NCI-H1105 (cell line): ENCODE measurements at regions not wholly inside any gene's neighbourhood (a gene's known extent, or its start where the extent isn't known, plus 50 kb on each side); places are given as distances from the start of the nearest gene placed in this dataset.
"Not testable (repeated sequence)": the region's sequence is repeated elsewhere in the genome, so short reads cannot be mapped to it uniquely, and the experiment has no call there.

Experiments used
- DNase-seq: peaks from one replicate; lab custom pipeline; 2025; lab: John Stamatoyannopoulos, UW

DNA sequence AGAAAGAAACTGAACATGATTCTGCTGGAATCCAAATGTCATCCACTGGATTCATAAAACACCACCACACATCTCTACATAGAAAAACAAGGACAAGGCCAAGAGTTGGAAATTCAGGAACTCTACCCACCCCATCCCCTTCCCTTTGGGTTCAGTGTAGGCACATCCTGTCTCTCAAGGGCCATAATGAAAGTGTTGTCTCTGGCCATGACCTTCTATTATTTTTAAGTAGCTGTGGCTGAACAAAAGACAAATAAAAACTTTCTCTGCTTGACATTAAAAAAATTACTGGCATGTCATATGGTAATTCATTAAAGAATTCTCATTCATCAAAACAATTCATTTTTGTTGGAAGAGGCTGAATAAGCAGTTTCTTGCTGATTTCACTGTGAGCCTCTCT lies 54.9 kb upstream of the ZBTB18 start:
- no peak for DNase-seq

DNA sequence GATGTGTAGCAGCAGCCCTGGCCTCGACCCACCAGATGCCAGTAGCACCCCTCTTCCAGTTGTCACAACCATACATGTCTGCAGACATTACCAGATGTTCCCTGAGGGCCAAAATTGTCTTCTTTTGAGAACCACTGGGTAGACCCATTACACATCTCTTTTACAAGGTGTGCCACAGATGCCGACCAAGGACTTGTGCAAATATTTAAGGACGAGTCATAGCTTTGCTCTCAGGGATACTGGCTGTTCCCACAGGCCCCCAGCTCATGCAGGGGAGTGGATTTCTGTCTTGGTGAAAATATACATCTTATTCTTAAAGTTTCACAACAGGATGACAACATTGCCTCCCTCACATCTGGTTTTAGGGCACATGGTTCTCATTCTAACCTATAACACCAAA lies 59.4 kb upstream of the ZBTB18 start:
- no peak for DNase-seq

DNA sequence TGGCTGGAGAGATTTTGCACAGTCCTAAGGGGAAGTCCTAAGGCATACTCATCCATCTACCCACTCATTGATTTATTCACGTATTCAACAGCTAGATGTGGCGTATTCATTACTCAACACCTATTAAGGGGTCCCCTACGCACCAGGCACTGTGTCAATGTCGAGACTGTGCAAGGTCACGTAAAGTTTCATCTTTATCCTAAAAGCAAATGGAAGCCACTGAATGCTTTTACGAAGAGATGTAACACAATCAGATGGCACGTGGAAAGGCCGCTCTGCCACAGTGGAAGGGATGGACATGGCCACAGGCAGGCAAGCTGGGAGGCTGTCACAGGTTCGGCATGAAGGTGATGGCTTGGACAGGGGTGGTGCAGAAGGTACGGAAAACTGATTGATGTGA lies 66.3 kb upstream of the ZBTB18 start:
- no peak for DNase-seq

DNA sequence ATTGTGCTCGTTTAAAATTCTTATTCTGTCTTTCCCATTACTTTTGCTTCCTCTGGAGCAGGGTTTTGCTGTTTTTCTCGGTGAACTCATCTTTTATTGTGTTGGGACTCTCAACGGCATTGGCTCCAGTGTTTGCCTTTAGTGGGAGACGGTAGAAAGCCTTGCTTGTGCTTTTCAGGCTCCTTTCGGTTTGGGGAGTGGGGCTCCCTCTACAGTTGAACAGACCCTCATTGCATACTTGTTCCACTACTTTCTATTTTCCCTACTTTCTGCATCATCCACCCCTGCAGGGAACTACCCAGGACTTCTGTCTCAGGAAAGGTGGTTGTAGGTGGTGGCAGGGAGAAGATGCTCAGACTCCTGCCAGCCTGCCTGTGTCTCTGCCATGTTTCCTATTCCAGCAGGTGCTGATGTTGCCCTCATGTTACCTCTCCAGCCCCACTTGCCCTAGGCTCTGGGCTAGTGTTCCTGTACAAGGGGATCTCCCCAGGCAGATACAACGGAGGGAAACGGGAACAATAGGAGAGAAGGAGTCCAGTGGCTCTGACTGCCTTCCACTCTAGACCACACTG lies 68.5 kb upstream of the ZBTB18 start:
- DNase-seq: no peak

DNA sequence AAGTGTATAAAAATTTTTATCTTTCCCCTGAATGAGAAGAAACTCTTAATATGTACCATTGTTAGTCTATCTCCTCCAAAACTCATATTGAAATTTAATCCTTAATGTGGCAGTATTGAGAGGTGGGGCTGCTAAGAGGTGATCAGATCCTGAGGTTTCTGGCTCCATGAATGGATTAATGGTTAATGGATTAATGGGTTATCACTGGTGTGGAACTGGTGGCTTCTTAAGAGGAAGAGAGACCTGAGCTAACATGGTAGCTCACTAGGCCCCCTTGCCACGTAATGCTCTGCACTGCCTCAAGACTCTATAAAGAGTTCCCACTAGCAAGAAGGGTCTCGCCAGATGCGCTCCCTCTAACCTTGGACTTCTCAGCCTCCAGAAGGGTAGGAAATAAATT lies 70.6 kb upstream of the ZBTB18 start:
- DNase-seq: no peak

DNA sequence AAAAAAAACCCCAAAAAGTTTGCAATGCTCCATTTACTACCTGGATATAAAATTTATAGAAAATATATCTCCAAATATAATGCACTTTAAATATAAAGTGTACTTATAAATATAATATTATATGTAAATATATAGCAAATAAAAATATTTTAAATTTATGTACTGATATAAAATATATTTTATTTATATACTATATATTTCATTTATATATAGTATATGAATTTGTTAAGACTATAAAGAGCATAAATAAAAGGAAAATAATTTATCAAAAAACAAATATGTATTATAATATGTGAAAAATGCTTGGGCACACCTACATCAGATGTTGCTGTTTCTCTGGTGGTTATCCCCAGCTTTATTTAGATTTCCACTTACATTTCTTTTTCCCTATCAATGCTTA lies 71.0 kb upstream of the ZBTB18 start:
- DNase-seq: no peak

DNA sequence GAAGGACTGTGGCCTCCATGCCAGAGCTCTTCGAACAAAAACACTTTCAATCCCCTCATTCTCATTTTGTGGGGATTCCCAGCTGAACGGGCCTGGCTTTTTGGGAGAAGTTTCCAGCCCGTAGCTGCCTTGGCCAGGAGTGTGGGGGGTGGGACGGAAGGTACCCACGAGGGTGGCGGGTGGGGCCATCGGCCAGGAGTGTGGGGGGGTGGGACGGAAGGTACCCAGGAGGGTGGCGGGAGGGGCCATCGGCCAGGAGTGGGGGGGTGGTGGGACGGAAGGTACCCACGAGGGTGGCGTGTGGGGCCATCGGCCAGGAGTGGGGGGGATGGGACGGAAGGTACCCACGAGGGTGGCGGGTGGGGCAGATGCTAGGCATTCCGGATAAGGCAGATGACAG lies 71.7 kb upstream of the ZBTB18 start:
- DNase-seq: no peak

DNA sequence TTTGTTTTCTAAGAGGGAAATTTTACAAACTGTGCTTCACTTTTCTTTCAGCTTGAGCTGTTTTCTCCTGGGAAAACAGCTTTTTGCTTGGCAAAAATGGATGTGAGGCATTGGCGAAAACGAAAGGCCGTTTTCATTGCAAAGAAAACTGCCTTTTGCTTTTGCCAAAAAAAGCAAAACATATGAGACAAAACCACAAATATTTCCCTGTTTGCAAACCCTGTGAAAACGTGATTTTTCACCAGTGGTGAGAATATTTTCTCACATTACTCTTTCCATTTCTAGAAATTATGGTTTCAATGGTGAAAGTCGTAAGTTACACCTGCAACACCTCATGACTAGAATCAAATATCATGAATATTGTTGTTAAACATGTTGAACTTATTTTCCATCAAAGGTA lies 74.0 kb upstream of the ZBTB18 start:
- DNase-seq: no peak

DNA sequence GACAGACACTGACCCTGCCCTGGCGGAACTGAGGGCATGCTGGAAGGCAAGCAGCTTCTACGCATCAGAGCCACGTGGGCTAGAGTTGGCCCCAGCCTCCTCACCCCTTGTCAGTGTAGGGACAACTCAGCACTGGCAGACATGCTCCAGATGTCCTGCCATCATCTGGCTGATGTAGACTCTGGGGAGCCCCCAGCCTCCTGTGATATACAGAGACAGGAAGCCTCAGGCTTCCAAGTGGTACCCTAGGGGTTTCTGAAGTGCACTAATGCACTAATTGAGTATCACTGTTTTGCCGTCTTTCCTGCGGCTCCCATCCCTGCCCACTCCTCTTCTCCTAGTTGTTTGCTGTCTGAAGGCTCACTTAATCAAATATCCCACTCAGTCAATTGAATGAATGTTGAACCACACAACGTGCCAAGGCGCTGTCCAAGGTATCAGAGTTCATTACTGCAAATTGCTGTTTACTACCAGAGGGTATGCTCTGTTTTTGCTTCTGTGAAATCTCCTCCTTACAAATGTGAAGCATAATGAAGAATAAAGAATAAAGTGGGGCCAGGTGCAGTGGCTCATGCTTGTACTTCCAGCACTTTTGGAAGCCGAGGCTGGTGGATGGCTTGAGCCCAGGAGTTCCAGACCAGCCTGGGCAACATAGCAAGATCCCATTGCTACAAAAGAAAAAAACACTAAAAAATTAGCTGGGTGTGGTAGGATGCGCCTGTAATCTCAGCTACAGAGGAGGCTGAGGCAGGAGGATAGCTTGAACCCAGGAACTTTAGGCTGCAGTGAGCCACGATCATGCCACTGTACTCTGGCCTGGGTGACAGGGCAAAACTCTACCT lies 76.4 kb upstream of the ZBTB18 start:
- DNase-seq: no peak

DNA sequence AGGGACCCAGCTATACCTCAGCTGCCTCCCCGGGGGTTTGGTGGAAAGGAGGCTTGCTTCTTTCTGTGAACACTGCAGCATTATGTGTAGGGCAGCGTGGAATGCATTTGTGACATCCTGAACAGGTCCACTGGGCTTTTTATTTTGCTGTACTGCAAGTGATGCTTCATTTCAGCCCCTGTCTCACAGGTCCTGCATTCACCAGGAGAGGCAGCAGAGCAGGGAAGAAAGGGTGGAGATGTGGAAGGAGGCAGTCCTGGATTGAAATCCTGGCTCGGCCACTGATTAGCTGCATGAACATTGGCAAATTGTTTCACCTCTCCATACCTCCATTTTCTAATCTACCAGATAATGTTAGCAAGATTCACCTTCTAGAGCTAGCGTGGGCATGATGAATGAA lies 77.9 kb upstream of the ZBTB18 start:
- no peak for DNase-seq

DNA sequence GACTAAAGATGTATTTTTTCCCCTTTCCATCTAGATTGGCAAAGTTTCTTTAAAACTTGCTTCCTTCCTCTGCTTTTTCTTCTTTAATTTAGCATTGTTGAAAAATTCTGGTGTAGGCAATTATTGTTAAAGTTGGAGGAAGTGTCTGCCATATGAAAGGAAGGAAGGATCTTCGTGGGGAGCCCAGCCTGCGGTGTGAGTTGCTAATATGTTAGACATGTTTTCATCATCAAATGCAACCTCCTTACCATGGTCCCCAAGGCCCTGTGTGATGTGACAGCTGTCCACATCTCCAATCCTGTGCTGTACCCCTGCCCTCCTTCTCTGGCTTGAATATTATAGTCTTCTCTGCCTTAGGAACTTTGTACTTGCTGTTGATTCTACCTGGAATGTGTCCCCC lies 81.0 kb upstream of the ZBTB18 start:
- no peak for DNase-seq

DNA sequence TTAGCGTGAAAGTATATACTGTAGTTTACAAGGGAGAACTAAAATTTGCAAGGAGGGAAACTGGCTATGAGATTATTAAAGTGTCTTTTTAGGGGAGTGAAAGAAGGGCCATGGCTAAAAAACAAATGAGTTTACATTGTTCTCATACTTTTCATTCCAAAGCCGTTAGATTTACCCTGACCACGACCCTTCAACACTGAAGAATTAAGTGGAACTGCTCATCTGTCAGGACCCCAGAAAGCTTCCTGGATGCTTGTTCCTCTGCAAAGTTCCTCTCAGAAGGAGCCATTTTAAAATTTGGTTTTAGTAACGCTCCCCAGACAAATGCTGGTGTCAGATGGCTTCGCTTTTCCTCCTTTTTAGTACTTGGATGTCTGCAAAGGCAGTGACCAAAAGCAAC lies 82.7 kb upstream of the ZBTB18 start:
- DNase-seq: no peak

DNA sequence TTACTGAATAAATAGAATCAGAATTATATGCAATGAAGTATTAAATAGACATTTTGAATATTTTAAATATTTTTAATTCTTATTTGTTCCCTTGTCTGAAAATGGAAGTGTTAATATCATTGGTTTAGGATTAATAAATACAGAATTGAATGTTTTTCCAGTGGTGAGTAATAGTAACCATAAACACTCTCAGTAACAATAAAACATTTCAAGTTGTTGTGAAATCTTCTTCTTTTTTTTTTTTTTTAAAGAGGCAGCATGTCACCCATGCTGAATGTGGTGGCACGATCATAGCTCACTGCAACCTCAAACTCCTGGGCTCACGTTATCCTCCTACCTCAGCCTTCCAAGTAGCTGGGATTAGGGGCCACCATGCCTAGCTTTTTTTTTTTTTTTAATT lies 86.2 kb upstream of the ZBTB18 start:
- DNase-seq: no peak

DNA sequence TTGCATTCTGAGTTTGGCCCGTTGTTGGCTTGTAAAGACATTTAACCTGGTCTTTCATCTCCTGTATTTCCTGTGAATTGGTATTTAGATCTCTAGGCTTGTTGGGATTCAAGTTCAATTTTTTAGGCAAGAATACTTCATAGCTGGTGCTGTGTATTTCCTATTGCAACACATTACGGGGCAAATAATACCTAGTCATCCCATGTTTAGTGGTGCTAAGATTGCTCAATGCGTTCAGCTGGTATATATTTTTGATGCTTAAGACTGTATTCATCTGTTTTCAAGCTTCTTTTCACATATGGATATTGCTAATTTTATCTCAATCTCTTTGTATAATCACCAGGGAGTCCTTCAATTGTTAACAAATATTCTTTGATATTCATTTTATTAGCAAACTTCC lies 87.5 kb upstream of the ZBTB18 start:
- DNase-seq: no peak

DNA sequence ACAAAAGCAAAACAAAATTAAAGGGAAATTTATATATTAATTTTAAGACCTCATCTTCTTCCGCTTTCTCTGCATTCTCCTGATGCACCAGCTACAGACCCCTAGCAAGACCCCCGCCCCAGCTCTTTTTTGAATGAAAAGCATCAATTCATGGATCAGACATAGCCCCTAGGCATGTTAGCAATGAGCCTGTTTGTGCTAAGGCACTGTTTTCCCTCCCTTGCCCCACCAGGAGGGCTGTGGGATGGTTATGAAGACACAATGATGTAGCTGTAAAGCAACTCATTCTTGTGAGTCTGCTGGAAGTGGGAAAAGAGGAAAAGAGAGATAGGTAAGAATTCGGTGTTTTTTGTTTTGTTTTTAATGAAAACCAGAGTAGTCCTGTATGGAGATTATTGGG lies 88.5 kb upstream of the ZBTB18 start:
- no peak for DNase-seq

DNA sequence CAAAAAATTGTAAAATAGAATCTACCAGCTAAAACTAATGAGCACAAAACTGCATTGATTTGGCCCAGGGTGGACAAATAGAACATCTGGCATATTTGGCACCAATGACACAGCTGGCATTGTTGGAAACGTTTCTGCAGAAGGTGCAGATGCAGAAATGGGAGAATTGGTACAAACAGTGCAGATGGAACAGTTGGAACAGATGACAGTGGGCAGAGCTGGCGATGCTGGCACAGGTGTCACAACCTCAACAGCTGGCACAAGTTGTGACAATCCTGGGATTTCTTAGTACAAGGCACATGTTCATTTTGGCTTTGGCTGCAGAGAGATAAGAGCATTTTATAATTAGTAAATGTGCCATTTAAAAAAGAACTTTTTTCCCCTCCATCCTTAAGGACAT lies 91.1 kb upstream of the ZBTB18 start:
- no peak for DNase-seq

DNA sequence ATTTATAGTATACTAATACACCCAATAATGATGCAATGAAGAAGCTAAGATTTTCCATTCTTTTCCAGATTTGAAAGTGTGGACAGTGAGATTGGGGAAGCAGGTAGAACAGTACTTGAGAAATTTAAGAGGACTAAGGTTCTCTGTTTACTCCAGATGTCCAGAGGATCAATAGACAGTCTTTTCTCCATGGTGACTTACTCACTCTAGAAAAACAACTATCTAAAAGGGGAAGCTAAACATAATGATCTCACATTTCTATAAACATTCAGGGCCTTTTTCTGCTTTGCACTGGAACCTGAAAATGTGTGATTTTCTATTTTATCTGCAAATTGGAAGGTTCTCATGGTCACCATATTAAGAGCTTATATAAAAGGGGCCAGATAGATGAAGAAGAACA lies 93.9 kb upstream of the ZBTB18 start:
- no peak for DNase-seq

DNA sequence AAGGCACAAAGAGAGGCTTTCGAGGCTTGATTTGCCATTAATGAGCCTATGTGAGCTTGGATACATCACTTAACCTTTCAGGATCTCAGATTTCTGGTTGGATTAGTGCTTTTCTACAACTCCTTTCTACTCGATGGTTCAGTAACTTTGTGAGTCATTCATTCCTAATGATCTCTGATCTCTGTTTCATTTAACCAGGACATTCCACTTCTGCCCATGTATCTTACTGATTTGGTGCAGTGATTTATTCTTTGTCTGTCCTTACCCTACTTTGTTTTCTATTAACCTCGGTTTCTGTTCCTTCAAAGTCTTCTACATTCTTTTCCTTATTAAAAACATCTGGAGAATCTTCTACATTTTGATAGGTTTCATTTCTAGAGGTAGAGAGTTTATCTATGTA lies 94.6 kb upstream of the ZBTB18 start:
- no peak for DNase-seq

DNA sequence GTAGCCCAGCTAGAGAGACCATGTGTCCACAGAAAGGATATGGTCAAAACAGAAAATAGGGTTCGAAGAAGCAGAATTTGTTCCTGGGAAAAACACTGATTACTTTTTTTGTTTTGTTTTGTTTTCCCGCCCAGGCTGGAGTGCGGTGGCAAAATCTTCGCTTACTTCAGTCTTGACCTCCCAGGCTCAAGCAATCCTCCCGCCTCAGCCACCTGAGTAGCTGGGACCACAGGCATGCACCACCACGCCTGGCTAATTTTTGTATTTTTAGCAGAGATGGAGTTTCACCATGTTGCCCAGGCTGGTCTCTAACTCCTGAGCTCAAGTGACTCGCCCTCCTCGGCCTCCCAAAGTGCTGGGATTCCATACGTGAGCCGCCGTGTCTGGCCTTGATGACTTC lies 99.9 kb upstream of the ZBTB18 start:
- not testable (repeated sequence) for DNase-seq

DNA sequence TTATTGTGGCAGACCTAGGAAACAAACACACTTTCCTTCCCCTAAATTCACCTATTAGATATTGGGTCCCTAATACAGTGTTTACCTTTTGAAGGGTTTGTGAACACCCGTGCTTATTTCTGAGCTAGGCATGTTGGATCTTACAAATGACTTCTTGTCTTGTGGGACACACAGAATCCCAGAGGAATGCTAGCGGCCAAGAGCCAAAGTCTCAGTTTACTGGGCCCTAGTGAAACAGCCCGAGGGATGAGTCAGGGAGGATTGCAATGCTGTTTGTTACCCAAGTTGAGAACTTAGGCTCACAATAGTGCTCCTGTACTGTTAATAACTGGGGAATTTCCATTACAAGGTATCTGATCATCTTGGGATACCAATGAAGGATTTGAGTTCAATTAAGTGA lies 100.1 kb upstream of the AKT3 start:
- DNase-seq: no peak

DNA sequence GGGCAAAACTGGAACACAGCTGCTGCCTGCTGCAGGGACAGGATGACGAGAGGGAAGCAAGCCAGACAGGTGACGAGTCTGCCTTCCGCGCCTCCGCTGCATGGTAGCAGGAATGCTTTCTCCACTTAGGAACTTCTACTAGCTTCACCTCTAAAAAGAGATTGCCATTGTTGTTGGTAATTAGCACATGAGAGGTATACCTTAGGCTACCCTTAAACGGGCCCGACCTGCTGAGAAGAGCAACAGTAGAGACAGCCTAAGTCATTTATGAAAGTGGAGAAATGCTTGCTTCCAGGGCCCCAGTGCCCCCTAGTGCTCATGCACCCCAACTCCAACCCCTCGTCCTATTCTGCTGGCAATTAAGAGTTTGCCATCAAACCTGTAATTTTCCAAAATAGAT lies 96.9 kb upstream of the AKT3 start:
- no peak for DNase-seq

DNA sequence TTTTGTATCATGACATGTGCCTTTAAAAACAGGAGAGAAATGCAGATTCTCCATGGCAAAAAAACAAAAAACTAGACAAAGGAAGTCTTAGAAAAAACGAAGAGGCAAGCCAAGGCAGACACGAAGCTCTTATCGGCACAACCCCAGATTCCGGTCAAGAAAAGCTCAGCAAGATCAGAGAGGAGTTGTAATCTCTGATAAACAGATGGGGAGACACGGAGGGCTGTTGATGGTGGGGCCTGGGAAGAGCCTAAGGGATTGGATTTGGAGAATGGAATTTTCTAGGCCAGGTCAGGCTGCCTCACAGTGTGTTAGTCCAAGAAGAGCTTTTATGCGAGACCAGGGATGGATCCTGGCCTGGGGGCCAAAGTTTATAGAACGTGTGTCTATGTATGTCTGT lies 96.2 kb upstream of the AKT3 start:
- no peak for DNase-seq

DNA sequence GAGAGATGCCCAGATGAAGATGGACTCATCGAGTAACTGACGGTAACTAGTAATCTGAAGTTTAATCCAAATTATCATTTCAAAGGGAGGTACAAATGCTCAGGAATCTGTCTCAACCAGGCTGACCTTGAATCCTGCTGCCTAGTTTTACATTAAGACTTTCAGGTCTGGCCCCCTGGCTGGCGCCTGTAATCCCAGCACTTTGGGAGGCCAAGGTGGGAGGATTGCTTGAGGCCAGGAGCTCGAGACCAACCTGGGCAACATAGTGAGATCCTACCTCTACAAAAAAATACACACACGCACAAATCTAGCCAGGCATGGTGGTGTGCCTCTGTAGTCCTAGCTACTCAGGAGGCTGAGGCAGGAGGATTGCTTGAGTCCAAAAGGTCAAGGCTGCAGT lies 95.7 kb upstream of the AKT3 start:
- DNase-seq: no peak
